ENCODE measurements at regions not wholly inside any gene's neighbourhood (a gene's known extent, or its start where the extent isn't known, plus 50 kb on each side); places are given as distances from the start of the nearest gene placed in this dataset.

GRCh38 chr21:27206368-27206982 is 239.6 kb upstream of the ADAMTS5 start:
- CTCF ChIA-PET: no interaction called here
- POLR2A ChIA-PET: no interaction called here
- no peak for DNase-seq (ENCODE audit: extremely low spot score)
- no peak for TF ChIP-seq ARNT (IDR thresholded peaks at IDR 0.05)
- no peak for TF ChIP-seq LEF1 (IDR thresholded peaks at IDR 0.05; ENCODE audit: borderline replicate concordance)
- no peak for TF ChIP-seq BHLHE40 (IDR thresholded peaks at IDR 0.05; ENCODE audit: borderline replicate concordance)
- no peak for TF ChIP-seq TARDBP (IDR thresholded peaks at IDR 0.05)
- no peak for TF ChIP-seq FOXK2 (IDR thresholded peaks at IDR 0.05)
- TF ChIP-seq, protein P1, sequence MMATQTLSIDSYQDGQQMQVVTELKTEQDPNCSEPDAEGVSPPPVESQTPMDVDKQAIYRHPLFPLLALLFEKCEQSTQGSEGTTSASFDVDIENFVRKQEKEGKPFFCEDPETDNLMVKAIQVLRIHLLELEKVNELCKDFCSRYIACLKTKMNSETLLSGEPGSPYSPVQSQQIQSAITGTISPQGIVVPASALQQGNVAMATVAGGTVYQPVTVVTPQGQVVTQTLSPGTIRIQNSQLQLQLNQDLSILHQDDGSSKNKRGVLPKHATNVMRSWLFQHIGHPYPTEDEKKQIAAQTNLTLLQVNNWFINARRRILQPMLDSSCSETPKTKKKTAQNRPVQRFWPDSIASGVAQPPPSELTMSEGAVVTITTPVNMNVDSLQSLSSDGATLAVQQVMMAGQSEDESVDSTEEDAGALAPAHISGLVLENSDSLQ (IDR thresholded peaks at IDR 0.05): no peak
- TF ChIP-seq SUZ12 (IDR thresholded peaks at IDR 0.05): no peak
- no peak for TF ChIP-seq SP1 (IDR thresholded peaks at IDR 0.05)
- TF ChIP-seq NFRKB (IDR thresholded peaks at IDR 0.05): no peak

- ChIA-PET CTCF (no interaction called here), POLR2A (no interaction called here)
- TF ChIP-seq ZNF384 (IDR thresholded peaks at IDR 0.05) (no peak), ARNT (IDR thresholded peaks at IDR 0.05) (no peak), LEF1 (IDR thresholded peaks at IDR 0.05; ENCODE audit: borderline replicate concordance) (no peak), TARDBP (IDR thresholded peaks at IDR 0.05) (no peak), SP1 (IDR thresholded peaks at IDR 0.05) (no peak), CTBP1 (IDR thresholded peaks at IDR 0.05; ENCODE audit: borderline replicate concordance) (no peak), FOXM1 (IDR thresholded peaks at IDR 0.05; ENCODE audit: borderline replicate concordance) (no peak), SUZ12 (IDR thresholded peaks at IDR 0.05) (no peak), FOXK2 (IDR thresholded peaks at IDR 0.05) (no peak), FOXA1 (IDR thresholded peaks at IDR 0.05) (no peak), NFRKB (IDR thresholded peaks at IDR 0.05) (no peak), ELF4 (IDR thresholded peaks at IDR 0.05) (no peak), BHLHE40 (IDR thresholded peaks at IDR 0.05; ENCODE audit: borderline replicate concordance) (no peak), HDGF (IDR thresholded peaks at IDR 0.05; ENCODE audit: borderline replicate concordance) (no peak)
- TF ChIP-seq, protein P1 (IDR thresholded peaks at IDR 0.05): no peak
- DNase-seq (ENCODE audit: extremely low spot score): no peak
These were observed 235.4 kb upstream of the ADAMTS5 start for GRCh38 chr21:27202301-27202700.

DNA sequence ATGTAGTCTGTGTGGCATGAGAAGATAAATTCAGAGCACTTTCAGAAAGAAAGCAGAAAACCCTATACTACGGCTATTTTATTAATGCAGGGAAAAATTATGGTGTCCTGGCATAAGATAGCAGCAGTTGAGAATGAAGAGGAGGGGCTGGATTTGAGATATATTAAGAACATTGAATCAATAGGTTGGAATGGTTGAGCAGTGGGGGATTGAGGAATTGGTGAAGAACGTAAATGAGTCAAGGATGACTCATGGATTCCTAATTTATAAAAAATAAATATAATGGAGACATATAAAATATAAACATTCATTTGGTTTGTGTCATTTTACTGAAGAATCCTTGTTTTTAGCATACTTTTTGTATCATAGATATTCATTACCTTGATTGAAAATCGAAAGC is 234.3 kb upstream of the ADAMTS5 start:
- TF ChIP-seq HDGF (IDR thresholded peaks at IDR 0.05; ENCODE audit: borderline replicate concordance) (no peak), SP1 (IDR thresholded peaks at IDR 0.05) (no peak), BHLHE40 (IDR thresholded peaks at IDR 0.05; ENCODE audit: borderline replicate concordance) (no peak), L3MBTL2 (conservative IDR thresholded peaks at IDR 0.05) (no peak), CTBP1 (IDR thresholded peaks at IDR 0.05; ENCODE audit: borderline replicate concordance) (no peak), FOXK2 (IDR thresholded peaks at IDR 0.05) (no peak), FOXA1 (IDR thresholded peaks at IDR 0.05) (no peak), TARDBP (IDR thresholded peaks at IDR 0.05) (no peak), ZNF384 (IDR thresholded peaks at IDR 0.05) (no peak)
- ChIA-PET POLR2A (no interaction called here), CTCF (no interaction called here)
- DNase-seq (ENCODE audit: extremely low spot score): no peak

GRCh38 chr21:27196651-27197050 is 229.8 kb upstream of the ADAMTS5 start:
- no peak for DNase-seq (ENCODE audit: extremely low spot score)
- ChIA-PET POLR2A (no interaction called here), CTCF (no interaction called here)
- no peak for TF ChIP-seq CTBP1 (IDR thresholded peaks at IDR 0.05; ENCODE audit: borderline replicate concordance)

DNA sequence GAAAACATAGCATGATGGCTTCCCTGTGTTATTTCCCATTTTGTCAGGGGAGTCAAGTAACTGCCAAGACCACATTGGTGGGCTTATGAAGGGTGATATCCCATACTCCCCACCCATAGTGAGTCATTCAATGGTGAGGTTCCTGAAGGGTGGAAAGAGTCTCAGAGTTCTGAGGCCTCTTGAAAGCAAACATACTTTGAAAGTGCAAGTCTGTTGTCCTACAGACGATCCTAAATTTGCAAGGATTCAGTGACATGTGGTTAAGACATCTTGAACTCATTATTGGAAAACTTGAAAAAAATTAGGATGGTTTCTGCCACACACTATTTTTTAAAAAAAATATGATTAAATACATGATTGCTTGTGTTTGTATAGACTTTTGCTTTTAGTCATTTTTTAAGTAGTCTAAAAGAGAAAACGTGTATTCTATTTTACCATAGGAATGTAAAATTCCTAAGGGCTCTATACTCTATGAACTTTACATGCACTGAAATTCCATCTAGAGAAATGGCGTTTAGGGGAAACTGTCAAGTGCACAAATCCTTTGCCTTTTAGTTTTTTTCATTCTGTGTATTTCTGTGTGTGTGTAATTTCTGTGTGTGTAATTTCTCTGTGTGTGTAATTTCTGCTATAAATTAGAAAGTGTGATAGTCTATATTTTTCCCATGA is 225.5 kb upstream of the ADAMTS5 start:
- no peak for DNase-seq (ENCODE audit: extremely low spot score)
- TF ChIP-seq, protein P1 (IDR thresholded peaks at IDR 0.05): no peak
- TF ChIP-seq CTBP1 (IDR thresholded peaks at IDR 0.05; ENCODE audit: borderline replicate concordance): no peak
- no peak for TF ChIP-seq FOXM1 (IDR thresholded peaks at IDR 0.05; ENCODE audit: borderline replicate concordance)
- no peak for TF ChIP-seq ARNT (IDR thresholded peaks at IDR 0.05)
- no peak for TF ChIP-seq SP1 (IDR thresholded peaks at IDR 0.05)
- no peak for TF ChIP-seq L3MBTL2 (conservative IDR thresholded peaks at IDR 0.05)
- no peak for TF ChIP-seq ELF4 (IDR thresholded peaks at IDR 0.05)
- no peak for TF ChIP-seq FOXA1 (IDR thresholded peaks at IDR 0.05)
- no peak for TF ChIP-seq ZNF384 (IDR thresholded peaks at IDR 0.05)
- TF ChIP-seq LEF1 (IDR thresholded peaks at IDR 0.05; ENCODE audit: borderline replicate concordance): no peak
- no peak for TF ChIP-seq NFRKB (IDR thresholded peaks at IDR 0.05)
- ChIA-PET CTCF (no interaction called here), POLR2A (no interaction called here)

GRCh38 chr21:27190601-27191000 is 223.7 kb upstream of the ADAMTS5 start:
- CTCF ChIA-PET: interaction anchor here (0.7 kb wide), 1 partner anchor 54 kb away, joined by 3 read pairs; no protein-coding TSS in a partner anchor
- POLR2A ChIA-PET: no interaction called here
- DNase-seq (ENCODE audit: extremely low spot score): no peak
- no peak for TF ChIP-seq FOXA1 (IDR thresholded peaks at IDR 0.05)
- no peak for TF ChIP-seq BHLHE40 (IDR thresholded peaks at IDR 0.05; ENCODE audit: borderline replicate concordance)
- no peak for TF ChIP-seq ELF4 (IDR thresholded peaks at IDR 0.05)
- no peak for TF ChIP-seq FOXM1 (IDR thresholded peaks at IDR 0.05; ENCODE audit: borderline replicate concordance)
- TF ChIP-seq NFRKB (IDR thresholded peaks at IDR 0.05): no peak
- no peak for TF ChIP-seq SP1 (IDR thresholded peaks at IDR 0.05)
- TF ChIP-seq, protein P1 (IDR thresholded peaks at IDR 0.05): no peak
- no peak for TF ChIP-seq L3MBTL2 (conservative IDR thresholded peaks at IDR 0.05)
- no peak for TF ChIP-seq SUZ12 (IDR thresholded peaks at IDR 0.05)
- TF ChIP-seq TARDBP (IDR thresholded peaks at IDR 0.05): no peak
- no peak for TF ChIP-seq ZNF384 (IDR thresholded peaks at IDR 0.05)
- TF ChIP-seq CTBP1 (IDR thresholded peaks at IDR 0.05; ENCODE audit: borderline replicate concordance): no peak
- TF ChIP-seq FOXK2 (IDR thresholded peaks at IDR 0.05): no peak

Data from HEK293T (cell line).